ENCODE measurements at regions not wholly inside any gene's neighbourhood (a gene's known extent, or its start where the extent isn't known, plus 50 kb on each side); places are given as distances from the start of the nearest gene placed in this dataset.

DNA sequence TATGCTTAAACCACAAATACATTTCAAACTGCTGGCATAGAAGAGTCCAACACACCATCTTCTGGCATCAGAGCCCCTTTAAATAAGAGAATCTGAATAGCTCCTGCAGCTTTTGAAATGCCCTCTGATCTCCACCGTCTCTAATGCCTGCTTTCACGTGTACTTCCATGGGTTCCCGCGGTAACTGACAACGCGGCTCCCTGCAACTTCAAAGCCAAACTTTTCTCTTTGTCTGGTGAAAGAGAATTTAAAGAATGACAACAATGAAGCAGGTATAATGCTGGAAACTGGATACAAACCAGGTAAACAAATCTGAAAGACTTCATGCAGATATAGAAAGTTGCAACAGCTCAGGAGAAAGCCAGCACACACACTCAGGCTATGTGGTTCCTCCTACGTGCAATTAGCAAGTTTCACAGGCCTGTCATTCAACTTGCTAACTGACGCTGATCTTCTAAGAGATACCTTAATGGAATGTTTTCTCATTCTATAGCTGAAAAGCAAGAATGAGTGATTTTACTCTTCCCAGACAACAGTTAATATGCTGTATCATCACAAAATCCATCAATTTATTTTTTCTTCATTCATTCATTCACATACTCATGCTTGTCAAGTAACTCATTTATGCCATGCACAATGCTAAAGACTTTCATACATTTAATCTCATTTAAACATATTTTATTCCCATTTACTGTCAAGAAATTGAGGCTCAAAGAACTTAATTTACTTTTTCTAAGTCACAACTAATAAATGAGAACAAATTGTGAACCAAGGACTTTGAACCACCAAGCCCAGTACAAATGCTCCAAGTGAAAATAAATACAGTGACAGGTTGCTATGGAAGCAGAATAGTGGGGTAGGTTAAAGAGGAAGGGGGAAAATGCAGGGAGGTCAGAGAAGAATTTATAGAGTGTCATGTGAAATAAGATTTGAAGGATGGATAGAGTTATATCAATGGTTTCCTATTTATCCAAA, 202.7 kb upstream of the SNX7 start:
- ATAC-seq (no peak), DNase-seq (no peak)
- intact Hi-C loops (cut with DNase I) = no loop called here
- Histone ChIP-seq H3K27ac (no peak overlapping the region), H3K27me3 (no peaks in the 10 kb centered on the region), H3K36me3 (replicated peaks in 1 of 2; ENCODE audit: insufficient read depth in 1 of 2, low read depth in 2 of 2) (no peaks in the 10 kb centered on the region), H3K4me3 (no peak overlapping the region), H3K9me3 (no peaks in the 10 kb centered on the region), H3K4me1 (no peaks in the 10 kb centered on the region)
- 20 to 25% methylated on average over 8 of the region's 8 CpGs for WGBS, 2 donors
- TF ChIP-seq CTCF (IDR thresholded peaks at IDR 0.05) (no peak), POLR2A (IDR thresholded peaks at IDR 0.05) (no peak)

DNA sequence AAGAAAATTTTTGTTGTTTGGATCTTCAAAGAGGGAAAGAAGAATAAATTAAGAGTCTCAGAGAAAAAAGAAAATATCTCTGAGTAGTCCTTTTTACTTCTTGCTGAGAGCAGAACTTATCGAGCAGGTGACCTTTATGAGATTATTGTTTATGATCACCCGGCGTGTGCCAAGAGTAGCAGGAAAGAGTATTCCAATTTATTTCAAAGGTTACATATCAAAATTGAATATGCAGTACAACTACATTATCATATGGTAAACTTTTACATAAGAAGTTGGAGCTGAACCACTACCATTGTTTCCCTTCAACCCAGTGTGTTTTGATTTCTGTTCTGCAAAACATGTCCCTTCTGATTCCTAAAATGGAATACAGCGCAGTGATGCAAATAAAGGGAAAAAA, 204.3 kb upstream of the SNX7 start:
- no peak for DNase-seq
- no peaks in the 10 kb centered on the region for H3K9me3 ChIP-seq
- TF ChIP-seq CTCF (IDR thresholded peaks at IDR 0.05) = no peak
- no peak for TF ChIP-seq POLR2A (IDR thresholded peaks at IDR 0.05)
- H3K4me3 ChIP-seq = no peak overlapping the region
- 65 to 69% methylated on average over 4 of the region's 4 CpGs for WGBS, 2 donors
- H3K27ac ChIP-seq = no peak overlapping the region
- no peaks in the 10 kb centered on the region for H3K4me1 ChIP-seq
- ATAC-seq = no peak
- H3K27me3 ChIP-seq = no peaks in the 10 kb centered on the region
- intact Hi-C loops (cut with DNase I) = no loop called here
- no peaks in the 10 kb centered on the region for H3K36me3 ChIP-seq (replicated peaks in 1 of 2; ENCODE audit: insufficient read depth in 1 of 2, low read depth in 2 of 2)

DNA sequence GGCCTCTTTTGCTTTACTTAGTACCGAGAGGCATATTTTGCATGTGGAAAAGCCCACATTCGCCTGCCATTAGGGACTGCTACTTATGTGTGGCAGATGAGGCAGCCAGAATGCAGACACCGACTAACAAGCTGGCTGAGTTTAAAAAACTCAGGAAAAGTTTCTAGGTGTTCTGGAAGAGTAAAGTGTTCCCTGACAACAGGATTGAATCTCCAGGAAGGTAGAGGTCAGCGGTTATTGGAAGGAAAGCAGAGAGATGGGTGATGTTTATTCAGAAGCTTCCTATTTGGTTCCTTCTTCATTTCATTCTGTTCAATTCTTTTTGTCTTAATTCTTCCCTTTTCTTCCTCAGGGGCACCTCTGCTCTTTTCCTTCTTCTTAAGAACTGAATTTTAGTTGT, 206.9 kb upstream of the SNX7 start:
- ATAC-seq (no peak), DNase-seq (no peak)
- no peak overlapping the region for H3K4me3 ChIP-seq
- 55 to 63% methylated on average over 4 of the region's 4 CpGs for WGBS, 2 donors
- intact Hi-C loops (cut with DNase I) = no loop called here
- H3K36me3 ChIP-seq (replicated peaks in 1 of 2; ENCODE audit: insufficient read depth in 1 of 2, low read depth in 2 of 2) = no peaks in the 10 kb centered on the region
- no peak overlapping the region for H3K27ac ChIP-seq
- no peaks in the 10 kb centered on the region for H3K27me3 ChIP-seq
- no peak for TF ChIP-seq POLR2A (IDR thresholded peaks at IDR 0.05)
- TF ChIP-seq CTCF (IDR thresholded peaks at IDR 0.05) = no peak
- no peaks in the 10 kb centered on the region for H3K4me1 ChIP-seq
- no peaks in the 10 kb centered on the region for H3K9me3 ChIP-seq

DNA sequence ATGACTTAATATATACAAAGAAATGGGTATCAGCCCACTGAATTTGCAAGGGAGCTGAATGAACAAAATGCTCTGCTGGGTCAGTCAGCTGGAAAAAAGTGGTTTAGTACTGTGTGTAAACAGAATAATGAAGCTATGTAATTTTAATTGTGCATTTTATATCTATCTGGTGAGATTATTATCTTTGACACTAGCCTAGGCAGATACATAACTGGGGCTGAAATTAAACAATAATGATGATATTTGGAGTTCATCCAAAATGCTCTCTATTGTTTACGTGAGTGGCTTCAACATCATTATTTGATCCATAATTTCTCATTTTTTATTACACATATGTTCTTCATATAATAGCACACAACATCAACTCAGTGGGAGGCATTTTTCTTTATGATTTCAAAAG, 208.5 kb upstream of the SNX7 start:
- Histone ChIP-seq H3K4me3 (no peak overlapping the region), H3K27ac (no peak overlapping the region), H3K36me3 (replicated peaks in 1 of 2; ENCODE audit: insufficient read depth in 1 of 2, low read depth in 2 of 2) (no peaks in the 10 kb centered on the region), H3K4me1 (no peaks in the 10 kb centered on the region), H3K9me3 (no peaks in the 10 kb centered on the region), H3K27me3 (no peaks in the 10 kb centered on the region)
- DNase-seq (no peak), ATAC-seq (no peak)
- intact Hi-C loops (cut with DNase I) = no loop called here
- WGBS, 2 donors = 68 to 83% methylated on average over 1 of the region's 1 CpG
- TF ChIP-seq POLR2A (IDR thresholded peaks at IDR 0.05) (no peak), CTCF (IDR thresholded peaks at IDR 0.05) (no peak)

- 28 to 54% methylated on average over 2 of the region's 2 CpGs for WGBS, 2 donors
- no peak overlapping the region for H3K4me3 ChIP-seq
- H3K9me3 ChIP-seq = peaks cover 0 to 3% (median 0%) of the 10 kb centered on the region in 3 donors
- DNase-seq (no peak), ATAC-seq (no peak)
- no peak for TF ChIP-seq CTCF (IDR thresholded peaks at IDR 0.05)
- no peaks in the 10 kb centered on the region for H3K27me3 ChIP-seq
- intact Hi-C loops (cut with DNase I) = no loop called here
- no peaks in the 10 kb centered on the region for H3K36me3 ChIP-seq (replicated peaks in 1 of 2; ENCODE audit: insufficient read depth in 1 of 2, low read depth in 2 of 2)
- H3K4me1 ChIP-seq = no peaks in the 10 kb centered on the region
- H3K27ac ChIP-seq = no peak overlapping the region
Measured at GRCh38 chr1:98452162-98452561, 209.4 kb upstream of the SNX7 start.

All from body of pancreas (tissue), 4 donors.